Smooth muscle cell (in vitro differentiated cells): ENCODE measurements at regions not wholly inside any gene's neighbourhood (a gene's known extent, or its start where the extent isn't known, plus 50 kb on each side); places are given as distances from the start of the nearest gene placed in this dataset.

Experiments
- DNase-seq: peaks from one replicate; lab custom pipeline; 2025; ENCODE audit not compliant: unreplicated experiment; lab: John Stamatoyannopoulos, UW
- H2AFZ ChIP-seq: fragments of 200-600 bp; sonication (generic); 2 replicates; pipeline ENCODE4 v1.6.0; 2016; ENCODE audit warnings: antibody characterized with exemption, low read depth, mild to moderate bottlenecking
- H3F3A ChIP-seq: fragments of 200-600 bp; sonication (generic); 2 replicates; pipeline ENCODE4 v1.6.0; 2017; ENCODE audit warnings: antibody characterized with exemption, low read depth
- H3K27ac ChIP-seq: fragments of 200-600 bp; sonication (generic); 2 replicates; pipeline ENCODE4 v1.5.1; 2016; ENCODE audit warnings: low read depth, mild to moderate bottlenecking
- H3K27me3 ChIP-seq: fragments of 200-600 bp; sonication (generic); 2 replicates; pipeline ENCODE4 v1.6.1; 2016; ENCODE audit warnings: low read depth, mild to moderate bottlenecking
- H3K36me3 ChIP-seq: fragments of 200-600 bp; sonication (generic); 2 replicates; pipeline ENCODE4 v1.5.1; 2016; ENCODE audit warnings: low read depth
- H3K4me1 ChIP-seq: fragments of 200-600 bp; sonication (generic); 2 replicates; pipeline ENCODE4 v1.5.1; 2016; ENCODE audit warnings: low read depth
- H3K4me2 ChIP-seq: fragments of 200-600 bp; sonication (generic); 2 replicates; pipeline ENCODE4 v1.6.0; 2016; ENCODE audit warnings: mild to moderate bottlenecking
- H3K4me3 ChIP-seq: fragments of 200-600 bp; sonication (generic); 2 replicates; pipeline ENCODE4 v1.5.1; 2016; ENCODE audit warnings: mild to moderate bottlenecking
- H3K79me2 ChIP-seq: fragments of 200-600 bp; sonication (generic); 2 replicates; pipeline ENCODE4 v1.6.0; 2016; ENCODE audit warnings: low read depth, mild to moderate bottlenecking
- H3K9ac ChIP-seq: fragments of 200-600 bp; sonication (generic); 2 replicates; pipeline ENCODE4 v1.6.0; 2016; ENCODE audit warnings: low read depth
- H3K9me3 ChIP-seq: fragments of 200-600 bp; sonication (generic); replicated peaks from 2 replicates; pipeline ENCODE4 v1.5.1; 2016; ENCODE audit warnings: low read depth
- H4K20me1 ChIP-seq: fragments of 200-600 bp; sonication (generic); 2 replicates; pipeline ENCODE4 v1.6.0; 2016; ENCODE audit warnings: low read depth
- CTCF ChIP-seq: fragments of 200-600 bp; sonication (generic); IDR thresholded peaks from 2 replicates; pipeline ENCODE4 v1.5.1; 2017; ENCODE audit warnings: borderline replicate concordance, mild to moderate bottlenecking, antibody characterized with exemption; ENCODE audit not compliant: insufficient read depth, poor library complexity, severe bottlenecking
- WGBS: methylation state at CpG from one replicate; pipeline ENCODE4 v1.1.7; 2016; ENCODE audit warnings: low lambda C conversion rate; 5-methylcytosine and 5-hydroxymethylcytosine counted together

GRCh38 chr4:147136751-147137150 lies 191.1 kb upstream of the TTC29 start:
- no peak overlapping the region for H2AFZ ChIP-seq
- no peaks in the 10 kb centered on the region for H3F3A ChIP-seq
- H3K9ac ChIP-seq, result no peak overlapping the region
- H3K9me3 ChIP-seq, result no peaks in the 10 kb centered on the region
- H3K4me1 ChIP-seq, result no peaks in the 10 kb centered on the region
- no peaks in the 10 kb centered on the region for H4K20me1 ChIP-seq
- TF ChIP-seq CTCF, result no peak
- no peak overlapping the region for H3K27ac ChIP-seq
- DNase-seq, result no peak
- H3K27me3 ChIP-seq, result no peaks in the 10 kb centered on the region
- WGBS, result 90% methylated on average over 5 of the region's 5 CpGs
- H3K4me3 ChIP-seq, result no peak overlapping the region
- no peaks in the 10 kb centered on the region for H3K36me3 ChIP-seq
- H3K79me2 ChIP-seq, result no peaks in the 10 kb centered on the region
- H3K4me2 ChIP-seq, result no peak overlapping the region

- Histone ChIP-seq H3K27ac (no peak overlapping the region), H3K36me3 (no peaks in the 10 kb centered on the region), H3K9ac (no peak overlapping the region), H4K20me1 (no peaks in the 10 kb centered on the region), H3K4me1 (no peaks in the 10 kb centered on the region), H3K9me3 (no peaks in the 10 kb centered on the region), H3K79me2 (no peaks in the 10 kb centered on the region), H3K27me3 (no peaks in the 10 kb centered on the region), H3K4me2 (no peak overlapping the region), H2AFZ (no peak overlapping the region), H3F3A (no peaks in the 10 kb centered on the region), H3K4me3 (no peak overlapping the region)
- no peak for TF ChIP-seq CTCF
- no peak for DNase-seq
- 75% methylated on average over 3 of the region's 3 CpGs for WGBS
Measured at GRCh38 chr4:147137280-147137679, 191.6 kb upstream of the TTC29 start.

GRCh38 chr4:147138171-147138570 lies 192.5 kb upstream of the TTC29 start:
- no peak for DNase-seq
- no peak for TF ChIP-seq CTCF
- H3K4me3 ChIP-seq, result no peak overlapping the region

GRCh38 chr4:147139455-147140198 lies 194.0 kb upstream of the TTC29 start:
- WGBS, result 91% methylated on average over 9 of the region's 9 CpGs
- Histone ChIP-seq H3F3A (no peaks in the 10 kb centered on the region), H3K27me3 (no peaks in the 10 kb centered on the region), H4K20me1 (no peaks in the 10 kb centered on the region), H3K36me3 (no peaks in the 10 kb centered on the region), H3K4me2 (no peak overlapping the region), H3K4me3 (no peak overlapping the region), H3K9ac (no peak overlapping the region), H3K4me1 (no peaks in the 10 kb centered on the region), H3K79me2 (no peaks in the 10 kb centered on the region), H2AFZ (no peak overlapping the region), H3K9me3 (no peaks in the 10 kb centered on the region), H3K27ac (no peak overlapping the region)
- no peak for DNase-seq
- no peak for TF ChIP-seq CTCF

More at GRCh38 chr4:147138171-147138570, 192.5 kb upstream of the TTC29 start:
- Histone ChIP-seq H3K36me3 (no peaks in the 10 kb centered on the region), H3K4me1 (no peaks in the 10 kb centered on the region), H4K20me1 (no peaks in the 10 kb centered on the region), H3K4me2 (no peak overlapping the region), H3F3A (no peaks in the 10 kb centered on the region), H3K27me3 (no peaks in the 10 kb centered on the region), H3K27ac (no peak overlapping the region), H2AFZ (no peak overlapping the region), H3K9ac (no peak overlapping the region), H3K9me3 (no peaks in the 10 kb centered on the region), H3K79me2 (no peaks in the 10 kb centered on the region)
- 54% methylated on average over 2 of the region's 2 CpGs for WGBS
